Adrenal gland (tissue), 5 donors: ENCODE measurements at regions not wholly inside any gene's neighbourhood (a gene's known extent, or its start where the extent isn't known, plus 50 kb on each side); places are given as distances from the start of the nearest gene placed in this dataset.

Experiments used
- POLR2A ChIP-seq, 2 donors: fragments of 450-650 bp; IDR thresholded peaks; one replicate each; pipeline ENCODE4 v1.6.1; 2017; ENCODE audit warnings: antibody characterized with exemption in 2 of 2, mild to moderate bottlenecking in 2 of 2, moderate library complexity in 1 of 2
- TF ChIP-seq, protein P1 (sequence below), 6 experiments: fragments of 450-650 bp in 4 of 6; fragments of 200-600 bp in 2 of 6; sonication (generic) in 1 of 6; IDR thresholded peaks; 1 replicate in 5 of 6; 2 replicates in 1 of 6; pipeline versions ENCODE4 v1.5.1 to v1.8.0; 2016 to 2021; ENCODE audit warnings: antibody characterized with exemption in 6 of 6, mild to moderate bottlenecking in 2 of 6, moderate library complexity in 1 of 6
- donor health status: DM: no; HTN: no; CAD: no.

DNA sequence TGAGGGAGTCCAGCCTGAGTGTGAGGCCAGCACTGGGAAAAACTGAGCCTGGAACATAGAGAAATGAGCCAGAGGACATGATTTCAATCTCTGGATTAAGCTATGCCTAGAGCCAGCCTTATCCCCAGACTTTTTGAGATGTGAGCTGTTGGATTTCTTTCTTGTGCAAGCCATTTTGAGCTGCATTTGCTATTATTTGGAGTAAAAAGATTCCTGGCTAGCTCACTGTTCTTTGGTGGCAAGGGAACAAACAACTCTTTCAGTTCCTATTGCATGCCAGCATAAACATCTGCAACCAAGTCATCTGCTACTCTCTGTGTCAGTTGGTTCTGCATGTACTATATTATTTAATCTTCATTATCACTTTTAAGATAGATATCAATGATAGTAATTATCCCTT, 70.1 kb upstream of the MAN2A1 start:
- TF ChIP-seq, protein P1, sequence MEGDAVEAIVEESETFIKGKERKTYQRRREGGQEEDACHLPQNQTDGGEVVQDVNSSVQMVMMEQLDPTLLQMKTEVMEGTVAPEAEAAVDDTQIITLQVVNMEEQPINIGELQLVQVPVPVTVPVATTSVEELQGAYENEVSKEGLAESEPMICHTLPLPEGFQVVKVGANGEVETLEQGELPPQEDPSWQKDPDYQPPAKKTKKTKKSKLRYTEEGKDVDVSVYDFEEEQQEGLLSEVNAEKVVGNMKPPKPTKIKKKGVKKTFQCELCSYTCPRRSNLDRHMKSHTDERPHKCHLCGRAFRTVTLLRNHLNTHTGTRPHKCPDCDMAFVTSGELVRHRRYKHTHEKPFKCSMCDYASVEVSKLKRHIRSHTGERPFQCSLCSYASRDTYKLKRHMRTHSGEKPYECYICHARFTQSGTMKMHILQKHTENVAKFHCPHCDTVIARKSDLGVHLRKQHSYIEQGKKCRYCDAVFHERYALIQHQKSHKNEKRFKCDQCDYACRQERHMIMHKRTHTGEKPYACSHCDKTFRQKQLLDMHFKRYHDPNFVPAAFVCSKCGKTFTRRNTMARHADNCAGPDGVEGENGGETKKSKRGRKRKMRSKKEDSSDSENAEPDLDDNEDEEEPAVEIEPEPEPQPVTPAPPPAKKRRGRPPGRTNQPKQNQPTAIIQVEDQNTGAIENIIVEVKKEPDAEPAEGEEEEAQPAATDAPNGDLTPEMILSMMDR (IDR thresholded peaks at IDR 0.05): no peak
- TF ChIP-seq POLR2A (IDR thresholded peaks at IDR 0.05): no peak
